Mesothelial cell of epicardium (in vitro differentiated cells): ENCODE measurements at regions not wholly inside any gene's neighbourhood (a gene's known extent, or its start where the extent isn't known, plus 50 kb on each side); places are given as distances from the start of the nearest gene placed in this dataset.
"Not testable (repeated sequence)": the region's sequence is repeated elsewhere in the genome, so short reads cannot be mapped to it uniquely, and the experiment has no call there.

ENCODE experiments used
- DNase-seq, 2 experiments: peaks; one replicate each; pipeline ENCODE4 v3.0.0; 2021; ENCODE audit warnings: low spot score in 2 of 2; ENCODE audit not compliant: unreplicated experiment in 2 of 2
- H3K27ac Mint-ChIP-seq: 2 replicates; pipeline ENCODE4 v1.8.0; 2021; ENCODE audit warnings: mixed read lengths
- H3K27me3 Mint-ChIP-seq: 2 replicates; pipeline ENCODE4 v1.8.0; 2021; ENCODE audit warnings: low read depth, mixed read lengths
- H3K36me3 Mint-ChIP-seq: 2 replicates; pipeline ENCODE4 v1.8.0; 2021; ENCODE audit warnings: mixed read lengths
- H3K4me1 Mint-ChIP-seq: 2 replicates; pipeline ENCODE4 v1.8.0; 2021; ENCODE audit warnings: mixed read lengths
- H3K4me3 Mint-ChIP-seq: 2 replicates; pipeline ENCODE4 v1.8.0; 2021; ENCODE audit warnings: mild to moderate bottlenecking, moderate library complexity, mixed read lengths
- H3K9me3 Mint-ChIP-seq: 2 replicates; pipeline ENCODE4 v1.8.0; 2021; ENCODE audit warnings: mixed read lengths
- TF ChIP-seq, protein P1 (sequence below): fragments of 200-600 bp; sonication (generic); IDR thresholded peaks from one replicate; pipeline ENCODE4 v1.5.0; 2021; ENCODE audit warnings: antibody characterized with exemption; ENCODE audit not compliant: unreplicated experiment

DNA sequence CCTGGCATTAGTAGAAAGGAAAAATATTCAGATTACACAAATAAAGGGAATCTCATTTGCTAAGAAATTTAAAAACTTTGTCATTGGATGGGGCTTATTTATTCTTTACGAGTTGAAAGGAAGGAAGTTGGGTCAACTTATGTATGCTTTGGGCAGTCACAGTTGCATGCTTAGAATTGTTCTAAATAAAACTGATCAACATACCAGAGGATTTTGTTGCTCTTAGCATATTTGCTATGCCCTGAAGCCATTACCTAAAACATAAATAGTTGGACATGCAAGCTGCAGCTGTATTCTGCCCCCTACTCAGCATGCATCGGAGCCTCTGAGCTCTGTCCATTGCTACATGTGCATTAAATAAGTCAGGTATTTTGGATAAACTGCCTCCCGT, 172.7 kb upstream of the MEF2C start:
- Mint-ChIP-seq H3K4me1 (no peaks in the 10 kb centered on the region), H3K27ac (no peak overlapping the region), H3K4me3 (no peak overlapping the region), H3K27me3 (no peaks in the 10 kb centered on the region), H3K9me3 (peaks cover 8% of the 10 kb centered on the region), H3K36me3 (no peaks in the 10 kb centered on the region)
- DNase-seq = no peak
- TF ChIP-seq, protein P1, sequence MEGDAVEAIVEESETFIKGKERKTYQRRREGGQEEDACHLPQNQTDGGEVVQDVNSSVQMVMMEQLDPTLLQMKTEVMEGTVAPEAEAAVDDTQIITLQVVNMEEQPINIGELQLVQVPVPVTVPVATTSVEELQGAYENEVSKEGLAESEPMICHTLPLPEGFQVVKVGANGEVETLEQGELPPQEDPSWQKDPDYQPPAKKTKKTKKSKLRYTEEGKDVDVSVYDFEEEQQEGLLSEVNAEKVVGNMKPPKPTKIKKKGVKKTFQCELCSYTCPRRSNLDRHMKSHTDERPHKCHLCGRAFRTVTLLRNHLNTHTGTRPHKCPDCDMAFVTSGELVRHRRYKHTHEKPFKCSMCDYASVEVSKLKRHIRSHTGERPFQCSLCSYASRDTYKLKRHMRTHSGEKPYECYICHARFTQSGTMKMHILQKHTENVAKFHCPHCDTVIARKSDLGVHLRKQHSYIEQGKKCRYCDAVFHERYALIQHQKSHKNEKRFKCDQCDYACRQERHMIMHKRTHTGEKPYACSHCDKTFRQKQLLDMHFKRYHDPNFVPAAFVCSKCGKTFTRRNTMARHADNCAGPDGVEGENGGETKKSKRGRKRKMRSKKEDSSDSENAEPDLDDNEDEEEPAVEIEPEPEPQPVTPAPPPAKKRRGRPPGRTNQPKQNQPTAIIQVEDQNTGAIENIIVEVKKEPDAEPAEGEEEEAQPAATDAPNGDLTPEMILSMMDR = no peak

DNA sequence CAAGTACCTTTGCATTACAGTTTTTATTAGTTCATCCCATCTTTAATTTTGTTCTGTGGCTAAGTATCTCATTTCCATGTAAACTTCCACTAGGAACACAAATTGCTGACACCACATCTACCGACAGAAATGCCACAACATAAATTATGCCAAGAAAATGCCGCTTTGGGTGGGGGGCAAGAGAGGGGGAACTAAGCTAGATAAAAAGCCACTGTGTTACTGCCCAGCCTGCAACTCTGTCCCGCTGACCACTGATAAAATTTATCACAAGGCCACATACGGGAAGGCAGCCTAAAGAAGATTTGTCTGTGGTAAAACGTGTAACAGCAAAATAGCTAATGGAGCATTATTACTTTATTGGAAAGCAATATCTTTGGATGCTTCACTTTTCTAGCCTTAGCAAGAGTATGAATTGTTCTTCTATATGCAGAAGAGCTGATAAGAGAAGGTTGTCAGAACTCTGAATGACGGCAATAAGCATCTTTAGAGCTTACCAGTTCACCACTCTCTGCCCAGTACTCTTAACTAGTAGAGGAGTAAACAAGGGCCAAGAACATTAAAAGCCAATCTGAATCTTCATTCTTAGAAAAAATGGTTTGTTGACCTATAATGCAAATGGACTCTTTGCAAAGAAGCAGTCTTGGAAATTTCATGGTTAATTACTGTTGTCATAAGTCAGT, 172.2 kb upstream of the MEF2C start:
- H3K4me1 Mint-ChIP-seq = no peaks in the 10 kb centered on the region
- no peak overlapping the region for H3K4me3 Mint-ChIP-seq
- H3K9me3 Mint-ChIP-seq = peaks cover 14% of the 10 kb centered on the region
- no peaks in the 10 kb centered on the region for H3K27me3 Mint-ChIP-seq
- H3K36me3 Mint-ChIP-seq = no peaks in the 10 kb centered on the region
- no peak overlapping the region for H3K27ac Mint-ChIP-seq
- no peak for DNase-seq
- TF ChIP-seq, protein P1 = no peak

DNA sequence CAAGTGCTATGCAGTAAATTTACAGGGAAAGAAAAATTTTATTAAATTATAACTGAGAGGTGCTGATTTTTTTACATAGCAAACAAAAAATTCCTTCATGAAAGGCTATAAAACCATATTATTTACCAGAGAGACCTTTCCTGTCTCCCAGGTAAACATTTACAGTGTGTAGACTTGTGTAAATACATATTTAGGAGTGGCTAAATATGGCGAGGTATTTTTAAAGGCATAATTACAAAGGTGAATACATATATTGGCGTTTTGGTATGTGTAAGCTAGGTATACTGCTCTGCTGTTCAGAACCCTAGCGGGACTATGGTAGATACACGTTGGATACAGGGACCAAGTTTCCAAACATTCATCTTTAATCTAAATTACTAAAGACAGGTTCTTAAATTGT, 170.6 kb upstream of the MEF2C start:
- H3K27ac Mint-ChIP-seq = no peak overlapping the region
- H3K9me3 Mint-ChIP-seq = peaks cover 18% of the 10 kb centered on the region
- no peaks in the 10 kb centered on the region for H3K27me3 Mint-ChIP-seq
- no peaks in the 10 kb centered on the region for H3K4me1 Mint-ChIP-seq
- TF ChIP-seq, protein P1 = no peak
- no peak for DNase-seq
- H3K4me3 Mint-ChIP-seq = no peak overlapping the region
- peaks cover 2% of the 10 kb centered on the region for H3K36me3 Mint-ChIP-seq

DNA sequence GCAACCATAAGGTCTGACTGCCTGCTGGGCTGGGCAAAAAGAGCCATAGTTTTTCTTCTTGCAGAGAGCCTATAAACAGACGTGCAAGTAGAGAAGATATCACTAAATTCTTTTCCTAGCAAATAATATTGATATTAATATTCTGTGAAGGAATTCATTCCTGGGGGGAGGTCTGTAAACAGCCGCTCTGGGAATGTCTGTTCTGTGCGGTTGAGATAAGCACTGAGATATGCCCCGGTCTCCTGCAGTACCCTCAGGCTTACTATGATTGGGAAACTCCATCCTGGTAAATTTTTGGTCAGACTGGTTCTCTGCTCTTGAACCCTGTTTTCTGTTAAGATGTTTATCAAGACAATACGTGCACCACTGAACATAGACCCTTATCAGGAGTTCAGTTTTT, 167.1 kb upstream of the MEF2C start:
- DNase-seq, H3K27ac Mint-ChIP-seq, H3K4me1 Mint-ChIP-seq, H3K36me3 Mint-ChIP-seq, H3K4me3 Mint-ChIP-seq, H3K27me3 Mint-ChIP-seq: not testable (repeated sequence)
- peaks cover 18% of the 10 kb centered on the region for H3K9me3 Mint-ChIP-seq

DNA sequence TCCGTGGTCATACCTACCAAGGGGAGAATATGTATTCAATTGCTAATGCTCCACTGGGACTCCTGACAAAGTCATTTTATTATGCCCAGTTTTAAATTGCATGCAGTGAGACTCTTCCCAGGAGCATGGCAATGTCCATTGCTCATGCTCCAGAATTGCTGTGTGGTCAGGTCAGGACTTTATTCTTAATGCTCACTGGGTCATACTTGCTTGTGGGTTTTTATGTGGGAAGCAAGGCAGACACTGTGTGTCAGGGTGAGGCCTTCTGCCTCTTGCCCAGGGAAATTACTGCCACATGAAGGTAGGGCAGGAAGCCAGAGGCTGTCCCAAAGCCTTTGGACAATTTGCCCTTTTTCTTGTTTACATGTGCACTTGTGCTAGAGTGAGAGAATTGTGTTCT, 164.6 kb upstream of the MEF2C start:
- Mint-ChIP-seq H3K4me3 (no peak overlapping the region), H3K36me3 (peaks cover 2% of the 10 kb centered on the region), H3K27me3 (no peaks in the 10 kb centered on the region), H3K4me1 (no peaks in the 10 kb centered on the region), H3K9me3 (peaks cover 18% of the 10 kb centered on the region), H3K27ac (no peak overlapping the region)
- DNase-seq = no peak
- TF ChIP-seq, protein P1 = no peak

DNA sequence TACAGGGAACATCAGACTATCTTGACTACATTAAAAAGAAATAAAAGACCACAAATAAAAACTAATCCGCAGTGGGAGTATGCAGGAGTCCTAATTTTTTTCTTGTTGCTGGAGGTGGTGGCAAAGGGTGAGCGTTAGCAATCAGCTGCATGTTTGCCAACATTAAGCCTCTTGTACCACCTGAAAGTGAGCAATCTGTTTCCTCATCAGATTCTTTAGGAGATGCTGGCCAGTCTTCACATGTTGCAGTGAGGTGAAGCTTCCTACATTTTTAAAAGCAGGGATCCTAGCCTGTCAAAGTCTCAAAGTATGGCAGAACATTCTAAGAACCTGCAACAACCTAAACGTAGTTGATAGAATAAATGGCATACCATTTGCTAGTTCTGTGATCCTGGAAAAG, 162.2 kb upstream of the MEF2C start:
- peaks cover 5% of the 10 kb centered on the region for H3K9me3 Mint-ChIP-seq
- TF ChIP-seq, protein P1 = no peak
- peaks cover 17% of the 10 kb centered on the region for H3K4me1 Mint-ChIP-seq
- no peak for DNase-seq
- H3K4me3 Mint-ChIP-seq = no peak overlapping the region
- H3K27me3 Mint-ChIP-seq = no peaks in the 10 kb centered on the region
- no peak overlapping the region for H3K27ac Mint-ChIP-seq
- H3K36me3 Mint-ChIP-seq = peaks cover 2% of the 10 kb centered on the region
